Uterus (tissue), 3 donors: ENCODE measurements at regions not wholly inside any gene's neighbourhood (a gene's known extent, or its start where the extent isn't known, plus 50 kb on each side); places are given as distances from the start of the nearest gene placed in this dataset.

Experiments used
- DNase-seq, 2 donors: peaks; one replicate each; pipeline ENCODE4 v3.0.0-alpha.2; 2019 to 2020
- H3K27ac ChIP-seq, 2 donors: fragments of 200-600 bp; sonication (generic); 1 replicate in 1 of 2; 2 replicates in 1 of 2; pipeline ENCODE4 v1.5.1; 2016 to 2018
- H3K27me3 ChIP-seq, 2 donors: fragments of 200-600 bp; sonication (generic); one replicate each; pipeline ENCODE4 v1.5.1; 2018 to 2019; ENCODE audit warnings: control low read depth in 1 of 2
- H3K36me3 ChIP-seq, 2 donors: fragments of 200-600 bp; sonication (generic); one replicate each; pipeline ENCODE4 v1.5.1; 2019; ENCODE audit warnings: control low read depth in 1 of 2
- H3K4me1 ChIP-seq, 2 donors: fragments of 200-600 bp; sonication (generic); one replicate each; pipeline ENCODE4 v1.5.1; 2018 to 2019; ENCODE audit warnings: control low read depth in 1 of 2
- H3K4me3 ChIP-seq, 2 donors: fragments of 200-600 bp; sonication (generic); 1 replicate in 1 of 2; 2 replicates in 1 of 2; pipeline ENCODE4 v1.5.1; 2018 to 2019; ENCODE audit warnings: mild to moderate bottlenecking in 1 of 2
- H3K9me3 ChIP-seq, 2 donors: fragments of 200-600 bp; sonication (generic); one replicate each; pipeline ENCODE4 v1.5.1; 2019; ENCODE audit warnings: control low read depth in 1 of 2
- CTCF ChIP-seq, 4 experiments: fragments of 200-600 bp in 2 of 4; fragments of 450-650 bp in 2 of 4; sonication (generic) in 2 of 4; IDR thresholded peaks; one replicate each; pipeline ENCODE4 v1.5.1; 2016 to 2019; ENCODE audit warnings: antibody characterized with exemption in 4 of 4, mild to moderate bottlenecking in 2 of 4, moderate library complexity in 1 of 4
- POLR2A ChIP-seq, 2 donors: fragments of 450-650 bp; IDR thresholded peaks; one replicate each; pipeline ENCODE4 v1.6.1; 2016; ENCODE audit warnings: antibody characterized with exemption in 2 of 2, mild to moderate bottlenecking in 1 of 2, moderate library complexity in 1 of 2
- intact Hi-C: fragments of 100-400 bp; cut with DNase I; formaldehyde crosslinking; loops from one replicate; pipeline ENCODE4 v1.15.1; 2023; ENCODE audit warnings: low total_unique reads
- donor health status: DM: yes; HTN: yes; CAD: no.

GRCh38 chr1:198102454-198102827 lies 54.4 kb upstream of the NEK7 start:
- TF ChIP-seq CTCF (IDR thresholded peaks at IDR 0.05) (no peak), POLR2A (IDR thresholded peaks at IDR 0.05) (no peak)
- no peak for DNase-seq

GRCh38 chr1:198105185-198105584 lies 51.6 kb upstream of the NEK7 start:
- Histone ChIP-seq H3K4me3 (no peak overlapping the region), H3K27ac (no peak overlapping the region), H3K4me1 (no peaks in the 10 kb centered on the region), H3K27me3 (no peaks in the 10 kb centered on the region), H3K9me3 (no peaks in the 10 kb centered on the region), H3K36me3 (no peaks in the 10 kb centered on the region)
- TF ChIP-seq POLR2A (IDR thresholded peaks at IDR 0.05) (no peak), CTCF (IDR thresholded peaks at IDR 0.05) (no peak)
- no peak for DNase-seq
- intact Hi-C loops: no loop called here

More at GRCh38 chr1:198102454-198102827, 54.4 kb upstream of the NEK7 start:
- Histone ChIP-seq H3K36me3 (no peaks in the 10 kb centered on the region), H3K4me3 (no peak overlapping the region), H3K4me1 (no peaks in the 10 kb centered on the region), H3K27ac (no peak overlapping the region), H3K9me3 (no peaks in the 10 kb centered on the region), H3K27me3 (no peaks in the 10 kb centered on the region)
- intact Hi-C loops: no loop called here

- intact Hi-C loops: no loop called here
- TF ChIP-seq CTCF (IDR thresholded peaks at IDR 0.05) (no peak), POLR2A (IDR thresholded peaks at IDR 0.05) (no peak)
- Histone ChIP-seq H3K9me3 (no peaks in the 10 kb centered on the region), H3K27me3 (no peaks in the 10 kb centered on the region), H3K36me3 (no peaks in the 10 kb centered on the region), H3K4me1 (no peaks in the 10 kb centered on the region), H3K27ac (no peak overlapping the region), H3K4me3 (no peak overlapping the region)
- no peak for DNase-seq
These were observed 50.8 kb upstream of the NEK7 start for GRCh38 chr1:198106011-198106410.
